HG03354 (cell line): ENCODE measurements at regions not wholly inside any gene's neighbourhood (a gene's known extent, or its start where the extent isn't known, plus 50 kb on each side); places are given as distances from the start of the nearest gene placed in this dataset.
A peak's percentile ranks its signal among the peaks of the same experiment; 100 is the strongest.
"Not testable (repeated sequence)": the region's sequence is repeated elsewhere in the genome, so short reads cannot be mapped to it uniquely, and the experiment has no call there.

ENCODE experiments used
- ATAC-seq: cut with Tn5 transposase; IDR thresholded peaks from one replicate; pipeline ENCODE4 v1.9.1; 2021; ENCODE audit warnings: mild to moderate bottlenecking; ENCODE audit not compliant: unreplicated experiment, poor library complexity, severe bottlenecking

DNA sequence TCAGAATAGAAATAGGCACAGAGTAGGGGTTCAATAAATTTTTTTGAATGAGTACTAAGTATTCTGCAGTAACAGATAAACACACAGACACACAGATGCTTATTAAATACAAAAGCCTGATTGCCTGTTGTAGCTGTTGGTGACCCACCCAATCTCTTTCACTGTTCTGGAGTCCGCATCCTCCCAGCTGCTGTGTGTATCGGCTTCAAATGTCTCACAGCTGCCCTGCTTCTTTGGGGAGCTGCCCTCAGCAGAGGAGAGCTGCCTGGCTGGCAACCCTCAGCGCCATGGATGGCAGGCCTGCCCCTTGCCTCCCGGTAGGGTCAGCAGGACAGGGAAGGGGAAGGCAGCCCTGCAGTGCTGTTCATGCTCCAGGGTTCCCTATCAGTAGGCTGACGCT, 50.5 kb upstream of the PRNP start:
- ATAC-seq, result no peak

DNA sequence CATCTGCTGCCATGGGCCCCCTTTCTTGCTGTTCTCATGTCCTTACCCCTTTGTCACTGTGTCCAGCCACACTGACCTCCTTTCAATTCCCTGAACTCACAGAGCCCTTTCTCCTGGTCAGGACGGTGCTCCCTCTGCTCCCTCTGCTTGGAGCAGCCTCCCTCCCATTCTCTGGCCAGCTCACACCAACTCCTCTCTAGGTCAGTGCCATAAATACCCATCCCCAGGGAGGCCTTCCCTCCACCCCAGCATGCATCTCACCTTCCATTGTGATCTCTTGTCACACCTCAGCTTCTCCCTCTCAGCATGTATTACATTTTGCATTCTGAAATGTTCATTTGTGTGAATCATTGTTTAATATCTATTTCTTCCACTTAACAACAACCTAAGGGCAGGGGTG, 50.9 kb upstream of the PRNP start:
- no peak for ATAC-seq

DNA sequence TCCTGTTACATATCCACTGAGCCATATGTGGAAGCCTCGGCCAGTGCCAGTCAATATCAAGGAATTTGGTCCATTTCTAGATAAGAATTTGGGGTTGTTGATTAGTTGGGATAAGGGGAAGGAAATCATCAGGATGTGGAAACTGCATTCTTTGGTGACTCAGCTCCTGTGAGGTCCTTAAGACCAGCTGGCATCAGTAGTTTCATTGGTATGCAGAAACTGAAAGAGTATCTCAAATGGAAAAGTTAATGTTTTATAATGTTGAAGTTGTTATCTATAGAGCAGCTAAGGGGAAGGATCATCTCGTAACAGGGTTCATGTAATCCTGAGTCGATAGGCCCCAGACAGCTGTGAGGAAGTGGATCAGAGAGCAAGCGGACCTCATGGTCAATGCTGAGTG, 52.5 kb upstream of the PRNP start:
- no peak for ATAC-seq

DNA sequence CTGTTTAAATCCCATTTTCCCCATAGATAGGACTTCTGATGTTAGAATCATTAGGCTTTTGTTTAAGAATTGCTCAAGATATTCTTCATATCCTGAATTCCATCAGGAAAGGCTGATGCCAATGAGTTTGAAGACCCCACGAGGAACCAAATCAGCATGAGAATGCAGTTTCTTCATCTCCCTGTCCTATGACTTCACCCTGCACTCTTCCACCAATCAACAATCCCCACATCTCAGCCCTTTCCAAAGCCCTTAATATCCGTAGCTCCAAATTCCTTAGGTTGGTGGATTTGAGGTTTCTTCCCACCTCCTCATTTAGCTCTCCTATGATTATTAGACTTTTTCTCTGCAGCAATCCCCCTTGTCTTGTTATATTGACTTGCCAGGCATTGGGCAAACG, 52.9 kb upstream of the PRNP start:
- no peak for ATAC-seq

DNA sequence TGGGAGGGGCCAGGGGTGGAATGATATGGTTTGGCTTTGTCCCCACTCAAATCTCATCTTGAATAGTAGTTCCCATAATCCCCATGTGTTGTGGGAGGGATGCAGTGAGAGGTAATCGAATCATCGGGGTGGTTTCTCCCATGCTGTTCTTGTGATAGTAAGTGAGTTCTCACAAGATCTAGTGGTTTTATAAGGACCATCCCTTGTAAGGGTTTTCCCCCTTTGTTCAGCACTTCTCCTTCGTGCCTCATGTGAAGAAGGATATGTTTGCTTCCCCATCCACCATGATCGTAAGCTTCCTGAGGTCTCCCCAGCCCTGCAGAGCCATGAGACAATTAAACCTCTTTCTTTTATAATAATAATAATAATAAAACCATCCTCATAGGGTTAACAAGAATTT, 53.4 kb upstream of the PRNP start:
- ATAC-seq, result no peak

DNA sequence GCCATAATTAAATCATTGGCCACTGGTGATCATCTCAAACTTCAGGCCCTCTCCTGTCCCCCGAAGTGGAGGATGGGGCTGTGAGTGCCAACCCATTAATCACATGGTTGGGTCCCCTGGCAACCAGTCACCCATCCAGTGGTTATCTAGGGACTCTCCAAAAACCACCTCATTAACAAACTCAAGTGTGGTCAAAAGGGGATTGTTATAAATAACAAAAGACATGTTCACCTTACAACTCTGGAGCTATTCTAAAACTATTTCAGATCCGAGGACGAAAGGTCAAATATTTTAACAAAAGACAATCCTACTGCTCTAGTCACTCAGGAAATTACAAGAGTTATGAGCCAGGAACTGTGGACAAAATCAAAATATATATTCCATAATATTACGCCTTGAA, 60.0 kb upstream of the PRNP start:
- no peak for ATAC-seq

DNA sequence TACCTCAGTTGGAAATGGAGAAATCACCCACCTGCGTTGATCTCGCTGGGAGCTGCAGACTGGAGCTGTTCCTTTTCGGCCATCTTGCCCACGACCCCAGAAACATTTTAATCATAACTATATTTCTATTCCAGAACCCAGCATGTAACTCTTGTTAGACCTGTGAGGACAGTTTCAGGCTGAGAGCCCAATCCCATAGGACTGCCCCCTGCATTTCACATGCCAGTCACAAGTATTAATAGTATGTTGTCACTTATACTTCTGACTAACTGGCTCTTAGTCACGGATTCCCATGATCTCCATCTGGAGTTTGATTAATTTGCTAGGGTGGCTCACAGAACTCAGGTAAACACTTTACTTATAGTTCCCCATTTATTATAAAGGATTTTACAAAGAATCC, 60.6 kb upstream of the PRNP start:
- ATAC-seq, result no peak

DNA sequence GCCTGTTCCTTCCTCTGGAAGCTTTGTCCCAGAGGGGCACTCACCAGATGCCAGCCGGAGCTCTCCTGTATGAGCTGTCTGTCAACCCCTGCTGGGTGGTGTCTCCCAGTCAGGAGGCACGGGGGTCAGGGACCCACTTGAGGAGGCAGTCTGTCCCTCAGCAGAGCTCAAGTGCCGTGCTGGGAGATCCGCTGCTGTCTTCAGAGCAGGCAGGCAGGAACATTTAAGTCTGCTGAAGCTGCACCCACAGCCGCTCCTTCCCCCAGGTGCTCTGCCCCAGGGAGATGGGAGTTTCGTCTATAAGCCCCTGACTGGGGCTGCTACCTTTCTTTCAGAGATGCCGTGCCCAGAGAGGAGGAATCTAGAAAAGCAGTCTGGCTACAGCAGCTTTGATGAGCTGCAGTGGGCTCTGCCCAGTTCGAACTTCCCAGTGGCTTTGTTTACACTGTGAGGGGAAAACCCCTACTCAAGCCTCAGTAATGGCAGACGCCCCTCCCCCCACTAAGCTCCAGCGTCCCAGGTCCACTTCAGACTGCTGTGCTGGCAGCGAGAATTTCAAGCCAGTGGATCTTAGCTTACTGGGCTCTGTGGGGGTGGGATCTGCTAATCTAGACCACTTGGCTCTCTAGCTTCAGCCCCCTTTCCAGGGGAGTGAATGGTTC, 61.5 kb upstream of the PRNP start:
- ATAC-seq, result not testable (repeated sequence)

DNA sequence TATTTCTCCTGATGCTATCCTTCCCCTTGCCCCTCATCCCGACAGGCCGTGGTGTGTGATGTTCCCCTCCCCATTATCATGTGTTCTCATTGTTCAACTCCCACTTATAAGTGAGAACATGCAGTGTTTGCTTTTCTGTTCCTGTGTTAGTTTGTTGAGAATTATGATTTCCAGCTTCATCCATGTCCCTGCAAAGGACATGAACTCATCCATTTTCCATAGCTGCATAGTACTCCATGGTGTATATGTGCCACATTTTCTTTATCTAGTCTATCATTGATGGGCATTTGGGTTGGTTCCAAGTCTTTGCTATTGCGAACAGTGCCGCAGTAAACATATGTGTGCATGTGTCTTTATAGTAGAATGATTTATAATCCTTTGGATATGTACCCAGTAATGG, 67.1 kb upstream of the PRNP start:
- ATAC-seq, result not testable (repeated sequence)

DNA sequence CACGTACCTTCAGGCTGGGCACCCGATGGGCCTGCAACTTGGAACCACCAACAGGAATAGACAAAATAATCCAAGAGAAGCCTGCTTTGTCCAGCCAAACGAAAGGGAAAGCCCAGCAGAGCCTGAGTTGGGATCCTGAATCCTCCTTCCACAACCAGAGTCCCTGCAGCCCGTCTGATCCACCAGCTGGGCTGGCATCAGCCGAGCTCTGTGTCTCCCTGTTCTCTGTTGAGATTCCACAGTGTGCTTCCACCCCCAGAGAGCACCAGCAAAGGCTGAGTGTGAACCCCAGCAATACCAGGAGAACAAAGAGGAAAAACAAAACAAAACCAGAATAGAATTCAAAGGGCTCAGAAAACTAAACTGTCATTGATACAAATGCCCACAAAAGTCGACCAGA, 68.8 kb upstream of the PRNP start:
- ATAC-seq, result no peak

DNA sequence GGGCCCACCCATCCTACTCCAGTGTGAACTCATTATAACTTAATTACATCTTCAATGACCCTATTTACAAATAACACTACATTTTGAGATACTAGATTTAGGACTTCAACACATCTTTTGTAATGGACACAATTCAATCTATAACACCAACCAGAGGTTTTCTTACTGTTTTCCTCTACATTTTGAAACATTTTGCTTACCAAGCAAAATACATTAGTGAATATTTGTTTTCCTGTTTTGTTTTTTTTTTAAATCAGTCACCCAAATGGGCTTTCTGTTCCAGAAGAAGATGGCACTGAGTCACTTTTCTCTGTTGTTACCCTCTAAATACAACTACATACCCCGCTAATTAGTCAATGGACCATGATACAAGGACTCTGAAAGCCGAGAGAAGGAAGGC, 69.2 kb upstream of the PRNP start:
- no peak for ATAC-seq

DNA sequence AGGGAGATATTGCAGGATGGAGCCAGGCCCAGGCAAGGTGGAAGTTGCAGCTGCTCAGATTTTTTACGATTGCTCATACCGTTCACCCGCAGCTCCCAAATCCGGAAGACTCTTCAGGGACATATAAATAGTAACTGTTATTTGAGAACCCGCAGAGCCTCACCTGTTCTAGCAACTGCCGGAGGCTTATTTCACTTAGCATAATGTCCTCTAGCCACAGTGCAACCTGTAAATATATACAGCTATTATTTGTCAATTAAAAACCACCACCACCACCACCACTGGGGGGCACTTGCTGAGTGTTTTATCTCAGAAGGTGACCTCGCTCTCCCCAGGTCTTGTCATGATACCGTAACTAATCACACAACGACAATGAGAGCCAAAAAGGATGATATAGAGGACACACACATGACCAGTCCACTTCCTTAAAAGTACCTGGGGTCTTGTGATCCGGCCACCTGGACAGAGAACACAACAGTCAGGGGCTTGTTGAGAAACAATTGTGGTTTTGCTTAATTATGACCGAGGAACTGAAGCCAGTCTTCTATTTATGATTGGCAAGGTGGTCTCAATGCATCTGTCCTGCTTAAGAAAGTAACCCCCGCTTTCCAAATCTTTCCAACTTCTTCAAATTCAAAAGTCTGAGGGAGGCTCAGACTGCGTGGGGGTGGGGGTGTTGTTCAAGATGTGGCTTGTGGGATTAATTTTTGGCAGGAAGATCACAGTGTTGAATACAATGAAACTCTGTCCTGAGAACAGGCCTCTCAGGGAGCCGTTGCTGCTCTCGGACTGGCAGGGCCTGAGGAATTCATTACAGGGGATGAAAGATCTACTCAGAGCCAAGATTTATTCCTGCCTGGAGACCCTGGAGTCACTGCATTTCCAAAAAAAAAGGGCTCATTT, 72.3 kb upstream of the PRNP start:
- ATAC-seq, result no peak

DNA sequence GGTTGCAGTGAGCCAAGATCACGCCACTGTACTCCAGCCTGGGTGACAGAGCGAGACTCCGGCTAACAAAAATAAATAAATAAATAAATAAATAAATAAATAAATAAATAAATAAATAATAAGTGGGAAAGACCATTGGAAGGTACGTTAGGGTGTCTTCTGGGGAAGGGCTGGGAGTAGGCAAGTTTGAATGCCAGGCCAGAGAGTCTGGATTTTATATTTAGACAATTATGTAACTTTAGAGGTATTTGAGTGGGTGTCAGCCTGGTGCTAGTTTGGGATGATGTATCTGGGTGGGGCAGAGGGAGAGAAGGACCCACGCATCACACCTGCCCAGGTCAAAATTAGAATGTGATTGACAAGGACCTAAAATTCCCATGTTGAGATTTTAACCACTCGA, 73.1 kb upstream of the PRNP start:
- ATAC-seq, result no peak

DNA sequence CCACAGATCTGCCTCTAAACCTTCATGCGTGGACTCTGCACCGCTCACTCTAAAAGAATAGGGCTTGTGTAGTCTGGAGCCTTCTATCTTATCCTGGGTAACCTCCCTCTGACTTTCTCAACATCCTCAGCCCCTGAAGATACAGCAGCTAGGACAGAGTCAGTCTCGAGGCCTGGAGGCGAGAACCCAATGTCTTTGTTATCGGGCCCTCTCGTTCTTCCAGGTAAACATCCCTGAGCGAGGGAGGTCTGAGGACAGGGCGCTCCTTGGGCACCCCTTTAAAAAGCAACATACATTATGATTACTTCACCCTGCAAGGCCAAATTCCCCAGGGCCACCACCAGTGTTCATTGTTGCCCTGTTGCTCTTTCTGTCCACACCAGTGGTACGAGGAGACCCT, 75.4 kb upstream of the PRNP start:
- ATAC-seq, result no peak

DNA sequence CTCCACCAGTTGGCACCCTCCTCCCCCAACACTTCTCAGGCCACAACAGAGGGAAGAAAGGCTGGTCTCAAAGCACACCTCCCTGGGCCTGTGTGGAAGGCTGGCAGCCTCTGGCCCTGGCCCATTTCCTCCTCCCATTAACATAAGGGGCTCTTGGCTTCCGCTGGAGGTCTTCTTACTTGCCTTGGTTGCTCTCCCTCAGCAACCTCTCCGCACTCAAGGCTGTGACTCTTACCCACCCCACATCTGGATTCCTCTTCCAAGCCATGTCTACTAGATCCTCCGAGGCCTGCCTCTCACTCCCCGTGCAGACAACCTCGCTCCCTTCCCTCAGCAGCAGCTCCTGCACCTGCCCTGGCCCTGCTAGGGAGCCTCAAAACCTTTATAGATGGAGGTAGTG, 76.7 kb upstream of the PRNP start:
- ATAC-seq, result no peak

DNA sequence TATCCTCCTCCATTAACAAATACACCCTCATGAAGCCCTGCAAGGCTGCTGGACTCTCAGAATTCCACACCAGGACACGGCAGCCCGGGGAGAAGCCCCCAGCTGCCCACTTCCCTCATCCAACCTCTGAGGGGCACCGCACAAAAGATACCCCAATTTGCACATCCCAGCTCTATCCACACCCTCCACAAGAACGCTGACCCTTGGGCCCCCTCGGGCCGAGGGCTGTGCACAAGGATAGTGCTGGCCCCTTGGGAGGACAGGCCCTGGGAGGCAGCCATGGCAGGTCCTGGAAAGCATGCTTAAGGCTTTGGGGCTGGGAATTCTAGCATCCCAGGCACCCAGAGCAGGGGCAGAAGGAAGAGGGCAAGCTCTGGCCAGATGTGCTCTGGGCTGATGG, 77.4 kb upstream of the PRNP start:
- no peak for ATAC-seq

DNA sequence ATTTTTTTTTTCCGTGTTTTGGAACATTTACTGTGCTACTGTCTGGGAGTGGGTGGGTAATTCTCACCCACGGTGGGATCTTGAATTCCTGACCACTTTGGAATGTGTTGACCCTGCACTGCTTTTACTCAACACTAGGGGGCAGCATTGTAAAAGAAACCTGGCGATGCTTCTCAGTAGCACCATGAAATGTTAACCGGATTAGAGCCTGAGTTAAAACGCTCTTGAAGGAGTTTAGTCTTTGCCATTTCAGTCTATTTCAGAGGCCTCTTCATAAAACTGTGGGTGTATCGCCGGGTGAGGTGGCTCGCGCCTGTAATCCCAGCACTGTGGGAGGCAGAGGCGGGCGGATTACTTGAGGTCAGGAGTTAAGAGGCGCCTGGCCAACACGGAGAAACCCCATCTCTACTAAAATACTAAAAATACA, 79.0 kb upstream of the PRNP start:
- ATAC-seq, result peak; percentile 55

DNA sequence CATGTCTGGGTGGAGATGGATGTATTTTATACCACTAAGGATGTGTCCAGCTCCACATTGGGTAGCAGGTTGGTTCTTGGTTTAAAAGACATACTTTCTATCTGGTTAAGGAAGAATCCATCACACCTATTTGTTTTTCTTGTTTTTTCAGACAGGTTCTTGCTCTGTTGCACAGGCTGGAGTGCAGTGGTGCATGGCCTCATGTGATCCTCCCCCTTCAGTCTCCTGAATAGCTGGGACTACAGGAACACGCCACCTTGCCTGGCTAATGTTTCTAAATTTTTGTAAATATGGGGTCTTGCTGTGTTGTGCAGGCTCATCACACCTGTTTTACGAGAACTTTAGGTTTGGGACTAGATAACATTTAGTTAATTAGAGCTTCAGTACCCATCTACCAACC, 80.2 kb upstream of the PRNP start:
- ATAC-seq, result no peak

DNA sequence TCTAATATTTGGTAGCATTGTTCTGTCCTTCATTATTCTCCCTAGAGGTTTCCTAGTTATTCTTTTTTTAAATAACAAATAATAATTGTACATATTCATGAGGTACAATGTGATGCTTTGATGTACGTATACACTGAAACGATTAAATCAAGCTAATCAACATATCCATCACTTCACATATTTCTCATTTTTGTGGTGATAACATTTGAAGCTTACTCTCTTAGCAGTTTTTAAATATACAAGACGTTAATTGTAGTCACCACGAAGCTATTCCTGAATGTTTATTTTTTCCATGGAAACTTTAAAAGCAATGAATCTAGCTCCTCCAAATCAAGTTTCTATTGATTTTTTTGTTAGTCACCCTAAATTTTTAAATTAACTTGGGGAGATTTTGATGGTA, 81.1 kb upstream of the PRNP start:
- ATAC-seq, result no peak

DNA sequence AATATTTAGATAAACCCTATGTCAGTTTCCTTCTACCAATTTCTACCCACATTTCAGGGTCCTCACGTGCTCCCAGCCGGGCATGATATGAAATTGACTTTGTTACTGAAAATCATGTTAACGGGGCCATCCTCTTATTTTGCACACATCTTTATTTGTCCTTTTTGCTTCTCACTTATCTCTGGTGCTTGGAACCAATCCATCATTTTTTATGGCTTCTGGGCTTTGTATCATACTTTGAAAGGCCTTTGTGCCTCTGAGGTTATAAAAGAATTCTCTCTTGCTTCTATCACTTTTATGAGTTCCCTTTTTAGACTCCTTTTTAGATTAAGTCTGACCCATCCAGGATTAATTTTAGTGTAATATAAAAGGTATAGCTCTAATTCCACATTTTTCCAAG, 81.7 kb upstream of the PRNP start:
- no peak for ATAC-seq

DNA sequence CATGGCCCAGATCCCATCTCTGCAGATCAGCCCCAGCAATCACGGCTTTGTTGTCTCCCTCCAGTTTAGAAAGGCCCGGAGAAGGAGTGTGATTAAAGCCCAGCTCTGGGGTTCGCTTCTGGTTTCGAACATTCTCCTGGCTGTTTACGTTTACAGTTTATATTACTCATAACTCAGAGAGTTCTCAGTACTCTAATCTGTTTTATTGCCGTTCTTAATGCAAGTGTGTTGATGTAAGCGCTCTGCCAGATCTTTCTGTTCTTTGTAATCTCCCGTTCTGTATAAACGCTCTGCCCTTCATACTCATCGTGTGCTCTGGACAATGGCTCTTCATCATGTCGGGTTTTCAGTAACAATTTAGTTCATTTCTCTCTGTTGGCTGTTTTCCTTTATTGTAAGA, 82.5 kb upstream of the PRNP start:
- ATAC-seq, result no peak

DNA sequence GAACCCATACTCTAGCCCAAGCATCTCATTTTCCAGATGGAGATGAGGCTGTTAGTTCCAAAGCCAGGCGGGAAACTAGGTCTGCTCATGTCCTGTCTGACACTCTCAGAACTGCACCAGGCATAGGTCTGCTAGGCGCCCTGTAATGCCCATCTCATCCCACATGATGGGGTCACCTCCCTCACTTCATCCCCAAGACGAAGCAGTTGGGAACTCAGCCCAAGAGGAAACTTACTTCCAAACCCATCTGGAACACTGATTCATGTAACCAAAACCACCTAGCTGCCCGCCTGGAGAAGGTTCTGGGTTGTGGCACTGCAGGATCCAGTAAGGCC, 84.0 kb upstream of the PRNP start:
- ATAC-seq, result no peak
